ENCODE measurements at regions not wholly inside any gene's neighbourhood (a gene's known extent, or its start where the extent isn't known, plus 50 kb on each side); places are given as distances from the start of the nearest gene placed in this dataset.

- TF ChIP-seq CTCF (IDR thresholded peaks at IDR 0.05) (no peak), POLR2A (IDR thresholded peaks at IDR 0.05) (no peak)
Measured at GRCh38 chr9:129341987-129342348, 163.9 kb upstream of the IER5L start.
